ENCODE measurements at regions not wholly inside any gene's neighbourhood (a gene's known extent, or its start where the extent isn't known, plus 50 kb on each side); places are given as distances from the start of the nearest gene placed in this dataset.
A peak's percentile ranks its signal among the peaks of the same experiment; 100 is the strongest.
"Not testable (repeated sequence)": the region's sequence is repeated elsewhere in the genome, so short reads cannot be mapped to it uniquely, and the experiment has no call there.

GRCh38 chr7:15131661-15132060 is 229.1 kb upstream of the DGKB start:
- CTCF ChIA-PET: no interaction called here

DNA sequence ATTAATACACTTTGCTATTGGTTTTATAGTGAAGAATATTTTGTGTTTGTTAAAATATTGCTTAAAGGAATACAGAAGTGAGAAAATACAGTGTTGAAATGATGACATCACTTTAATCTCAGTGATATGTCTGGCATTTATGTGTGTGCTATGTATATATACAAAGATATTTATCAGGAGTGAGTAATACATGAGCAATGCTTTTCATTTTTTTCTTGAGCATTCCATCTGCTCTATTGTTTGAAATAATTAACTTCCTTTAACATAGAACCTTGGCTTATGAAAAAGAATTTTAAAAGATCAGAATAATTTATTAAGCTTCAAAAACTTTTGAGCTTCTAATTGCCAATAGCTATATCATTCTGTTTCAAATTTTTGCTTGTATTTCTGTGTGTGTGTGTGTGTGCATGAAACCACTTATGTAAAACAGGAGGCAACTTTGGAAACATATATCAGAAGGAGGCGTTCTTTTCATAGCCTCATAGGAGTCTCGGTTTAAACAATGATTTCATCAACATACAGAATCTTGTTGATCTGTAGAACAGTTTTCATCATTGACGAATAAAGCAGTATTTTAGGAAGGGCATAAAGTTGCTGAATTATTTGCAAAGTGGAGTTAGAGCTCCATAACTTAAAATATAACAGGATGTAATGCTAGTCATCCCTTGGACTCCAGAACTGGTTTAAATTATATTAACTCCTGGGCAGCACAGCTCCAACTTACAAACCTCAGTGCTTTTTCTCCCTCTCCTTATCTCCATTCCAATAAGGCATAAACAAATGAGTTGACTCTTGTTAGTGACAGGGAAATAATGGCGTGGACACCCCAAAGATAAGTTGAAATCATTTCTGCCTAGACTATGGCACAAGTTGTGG is 228.4 kb upstream of the DGKB start:
- Histone ChIP-seq H3K27me3 (ENCODE audit: low read length) (no peaks in the 10 kb centered on the region), H3K4me1 (ENCODE audit: insufficient read depth, low read length) (peaks cover 16% of the 10 kb centered on the region), H4K20me1 (ENCODE audit: low read length) (no peaks in the 10 kb centered on the region), H3K79me2 (ENCODE audit: low read length) (no peaks in the 10 kb centered on the region), H3K9ac (ENCODE audit: low read length) (no peak overlapping the region), H3K4me2 (ENCODE audit: low read length) (peak overlapping the region; percentile 49; the same call in 1 of the 2 replicates), H3K9me2 (replicated peaks; ENCODE audit: low read length) (no peaks in the 10 kb centered on the region), H3K36me3 (ENCODE audit: low read depth, low read length) (no peaks in the 10 kb centered on the region), H3K27ac (ENCODE audit: low read length) (peak overlapping the region; percentile 17; the same call in 1 of the 2 replicates), H2AFZ (ENCODE audit: low read length) (no peak overlapping the region), H3F3A (ENCODE audit: low read length, unreplicated experiment) (no peaks in the 10 kb centered on the region), H3K9me3 (ENCODE audit: low read length) (no peaks in the 10 kb centered on the region), H3K4me3 (ENCODE audit: low read length) (no peak overlapping the region)
- ChIA-PET CTCF (no interaction called here), POLR2A (ENCODE audit: unreplicated experiment) (interaction anchor here (0.5 to 0.6 kb wide), 2 partner anchors 37 to 352 kb away, joined by 3 read pairs; no protein-coding TSS in a partner anchor)
- intact Hi-C loops (cut with micrococcal nuclease): loop anchor here (2.0 to 5.0 kb wide), 2 partner anchors 44 to 114 kb away; no protein-coding TSS in a partner anchor
- TF ChIP-seq EZH2phosphoT487 (IDR thresholded peaks at IDR 0.05; ENCODE audit: borderline replicate concordance, low read length) (no peak), EZH2 (IDR thresholded peaks at IDR 0.05; ENCODE audit: low read length, unreplicated experiment) (no peak)
- TF ChIP-seq, protein P1, sequence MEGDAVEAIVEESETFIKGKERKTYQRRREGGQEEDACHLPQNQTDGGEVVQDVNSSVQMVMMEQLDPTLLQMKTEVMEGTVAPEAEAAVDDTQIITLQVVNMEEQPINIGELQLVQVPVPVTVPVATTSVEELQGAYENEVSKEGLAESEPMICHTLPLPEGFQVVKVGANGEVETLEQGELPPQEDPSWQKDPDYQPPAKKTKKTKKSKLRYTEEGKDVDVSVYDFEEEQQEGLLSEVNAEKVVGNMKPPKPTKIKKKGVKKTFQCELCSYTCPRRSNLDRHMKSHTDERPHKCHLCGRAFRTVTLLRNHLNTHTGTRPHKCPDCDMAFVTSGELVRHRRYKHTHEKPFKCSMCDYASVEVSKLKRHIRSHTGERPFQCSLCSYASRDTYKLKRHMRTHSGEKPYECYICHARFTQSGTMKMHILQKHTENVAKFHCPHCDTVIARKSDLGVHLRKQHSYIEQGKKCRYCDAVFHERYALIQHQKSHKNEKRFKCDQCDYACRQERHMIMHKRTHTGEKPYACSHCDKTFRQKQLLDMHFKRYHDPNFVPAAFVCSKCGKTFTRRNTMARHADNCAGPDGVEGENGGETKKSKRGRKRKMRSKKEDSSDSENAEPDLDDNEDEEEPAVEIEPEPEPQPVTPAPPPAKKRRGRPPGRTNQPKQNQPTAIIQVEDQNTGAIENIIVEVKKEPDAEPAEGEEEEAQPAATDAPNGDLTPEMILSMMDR (conservative IDR thresholded peaks at IDR 0.05; ENCODE audit: low read depth, low read length): no peak
- no TSS peak for BruUV-seq (replicated peaks)
- ATAC-seq: peak; percentile 98
- DNase-seq: peak; percentile 80

More at GRCh38 chr7:15131661-15132060, 229.1 kb upstream of the DGKB start:
- Histone ChIP-seq H3K27me3 (ENCODE audit: low read length) (no peaks in the 10 kb centered on the region), H3K4me3 (ENCODE audit: low read length) (no peak overlapping the region), H3K4me2 (ENCODE audit: low read length) (no peak overlapping the region), H2AFZ (ENCODE audit: low read length) (no peak overlapping the region), H3K4me1 (ENCODE audit: insufficient read depth, low read length) (peaks cover 16% of the 10 kb centered on the region), H3K9me3 (ENCODE audit: low read length) (no peaks in the 10 kb centered on the region), H3K27ac (ENCODE audit: low read length) (no peak overlapping the region), H3K79me2 (ENCODE audit: low read length) (no peaks in the 10 kb centered on the region), H3K9me2 (replicated peaks; ENCODE audit: low read length) (no peaks in the 10 kb centered on the region), H3F3A (ENCODE audit: low read length, unreplicated experiment) (no peaks in the 10 kb centered on the region), H3K36me3 (ENCODE audit: low read depth, low read length) (no peaks in the 10 kb centered on the region), H3K9ac (ENCODE audit: low read length) (no peak overlapping the region), H4K20me1 (ENCODE audit: low read length) (no peaks in the 10 kb centered on the region)
- TF ChIP-seq EZH2phosphoT487 (IDR thresholded peaks at IDR 0.05; ENCODE audit: borderline replicate concordance, low read length) (no peak), EZH2 (IDR thresholded peaks at IDR 0.05; ENCODE audit: low read length, unreplicated experiment) (no peak)
- TF ChIP-seq, protein P1 (conservative IDR thresholded peaks at IDR 0.05; ENCODE audit: low read depth, low read length): no peak
- POLR2A ChIA-PET (ENCODE audit: unreplicated experiment): no interaction called here
- BruUV-seq (replicated peaks): no TSS peak
- intact Hi-C loops (cut with micrococcal nuclease): loop anchor here (2.0 to 5.0 kb wide), 2 partner anchors 44 to 115 kb away; no protein-coding TSS in a partner anchor
- ATAC-seq: no peak
- no peak for DNase-seq

DNA sequence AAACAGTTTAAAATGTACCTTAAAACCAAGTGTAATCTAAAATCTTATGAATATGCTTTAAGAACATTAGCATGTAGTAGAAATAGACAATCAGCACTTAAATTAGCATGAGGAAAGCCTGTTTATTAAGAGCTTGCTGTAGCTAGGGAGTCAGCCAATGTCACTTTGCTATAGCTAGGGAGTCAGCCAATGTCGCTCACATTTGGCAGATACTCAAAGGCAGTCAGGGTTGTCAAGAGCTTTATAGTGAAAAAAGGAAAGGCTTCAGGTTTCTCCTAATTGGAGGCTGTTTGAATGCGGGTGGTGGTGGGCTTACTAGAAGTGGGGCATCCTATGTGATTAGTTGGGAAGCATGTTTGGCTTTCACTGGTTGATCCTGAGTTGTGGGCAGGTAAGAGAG is 226.2 kb upstream of the DGKB start:
- BruUV-seq (replicated peaks): no TSS peak
- intact Hi-C loops (cut with micrococcal nuclease): no loop called here
- CTCF ChIA-PET: no interaction called here
- Histone ChIP-seq H3K27me3 (ENCODE audit: low read length) (no peaks in the 10 kb centered on the region), H2AFZ (ENCODE audit: low read length) (no peak overlapping the region), H3K36me3 (ENCODE audit: low read depth, low read length) (no peaks in the 10 kb centered on the region), H3K9ac (ENCODE audit: low read length) (no peak overlapping the region), H3F3A (ENCODE audit: low read length, unreplicated experiment) (no peaks in the 10 kb centered on the region), H3K79me2 (ENCODE audit: low read length) (no peaks in the 10 kb centered on the region), H3K4me2 (ENCODE audit: low read length) (no peak overlapping the region), H3K9me3 (ENCODE audit: low read length) (no peaks in the 10 kb centered on the region), H3K27ac (ENCODE audit: low read length) (no peak overlapping the region), H3K9me2 (replicated peaks; ENCODE audit: low read length) (no peaks in the 10 kb centered on the region), H3K4me3 (ENCODE audit: low read length) (no peak overlapping the region), H3K4me1 (ENCODE audit: insufficient read depth, low read length) (peaks cover 16% of the 10 kb centered on the region), H4K20me1 (ENCODE audit: low read length) (no peaks in the 10 kb centered on the region)
- TF ChIP-seq, protein P1 (conservative IDR thresholded peaks at IDR 0.05; ENCODE audit: low read depth, low read length): no peak
- TF ChIP-seq EZH2phosphoT487 (IDR thresholded peaks at IDR 0.05; ENCODE audit: borderline replicate concordance, low read length) (no peak), EZH2 (IDR thresholded peaks at IDR 0.05; ENCODE audit: low read length, unreplicated experiment) (no peak)
- POLR2A ChIA-PET (ENCODE audit: unreplicated experiment): no interaction called here
- DNase-seq: no peak
- no peak for ATAC-seq

DNA sequence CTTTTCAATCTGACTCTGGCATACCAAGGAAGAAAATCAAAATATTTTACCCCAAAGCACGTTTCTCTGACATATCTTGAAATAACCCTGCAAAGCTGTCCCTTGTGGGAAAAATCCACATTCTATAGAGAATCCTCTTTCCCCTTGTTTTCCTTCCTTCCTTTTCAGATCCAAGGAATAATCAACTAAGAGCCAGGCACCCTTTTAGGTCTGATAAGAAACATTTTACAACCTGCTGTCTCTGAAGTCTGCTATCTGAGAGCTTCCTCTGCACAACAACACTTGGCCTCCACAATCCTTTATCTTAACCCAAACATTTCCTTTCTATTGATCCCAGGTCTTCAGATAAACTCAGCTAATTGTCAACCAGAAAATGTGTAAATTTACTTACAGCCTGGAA is 224.1 kb upstream of the DGKB start:
- H2AFZ ChIP-seq (ENCODE audit: low read length); H3K4me3 ChIP-seq (ENCODE audit: low read length); H3K9me2 ChIP-seq (replicated peaks; ENCODE audit: low read length); intact Hi-C loops (cut with micrococcal nuclease); H3K27me3 ChIP-seq (ENCODE audit: low read length); BruUV-seq (replicated peaks); H3K27ac ChIP-seq (ENCODE audit: low read length); H4K20me1 ChIP-seq (ENCODE audit: low read length); POLR2A ChIA-PET (ENCODE audit: unreplicated experiment); H3K79me2 ChIP-seq (ENCODE audit: low read length); ATAC-seq; H3K4me2 ChIP-seq (ENCODE audit: low read length); H3K36me3 ChIP-seq (ENCODE audit: low read depth, low read length); H3K9me3 ChIP-seq (ENCODE audit: low read length); DNase-seq; CTCF ChIA-PET; H3F3A ChIP-seq (ENCODE audit: low read length, unreplicated experiment); H3K9ac ChIP-seq (ENCODE audit: low read length): not testable (repeated sequence)
- peaks cover 16% of the 10 kb centered on the region for H3K4me1 ChIP-seq (ENCODE audit: insufficient read depth, low read length)
